IPS DF 6.9 (cell line): ENCODE measurements at regions not wholly inside any gene's neighbourhood (a gene's known extent, or its start where the extent isn't known, plus 50 kb on each side); places are given as distances from the start of the nearest gene placed in this dataset.
"Not testable (repeated sequence)": the region's sequence is repeated elsewhere in the genome, so short reads cannot be mapped to it uniquely, and the experiment has no call there.

Experiments used
- DNase-seq: peaks from one replicate; pipeline ENCODE4 v3.0.0-alpha.2; 2013; ENCODE audit warnings: low read depth, low spot score
- H3K27ac ChIP-seq: one replicate; pipeline ENCODE4 v1.5.1; 2013; ENCODE audit warnings: low read length, control low read depth
- H3K27me3 ChIP-seq: 2 replicates; pipeline ENCODE4 v1.6.1; 2013; ENCODE audit warnings: mild to moderate bottlenecking, low read length; ENCODE audit not compliant: control insufficient read depth, insufficient read depth
- H3K36me3 ChIP-seq: 2 replicates; pipeline ENCODE4 v1.6.1; 2013; ENCODE audit warnings: low read length; ENCODE audit not compliant: control insufficient read depth, insufficient read depth
- H3K4me1 ChIP-seq: 2 replicates; pipeline ENCODE4 v1.6.1; 2013; ENCODE audit warnings: low read length; ENCODE audit not compliant: control insufficient read depth, insufficient read depth
- H3K4me3 ChIP-seq: 2 replicates; pipeline ENCODE4 v1.5.1; 2013; ENCODE audit warnings: mild to moderate bottlenecking, low read length
- H3K9me3 ChIP-seq: 2 replicates; pipeline ENCODE4 v1.6.1; 2013; ENCODE audit warnings: low read length, inconsistent platforms; ENCODE audit not compliant: control insufficient read depth, insufficient read depth
- WGBS: extraction: QIAGEN DNeasy Blood & Tissue Kit; methylation state at CpG from one replicate; pipeline ENCODE4 v1.1.7; 2013; ENCODE audit warnings: mixed read lengths, missing lambda C conversion rate; ENCODE audit not compliant: insufficient read length, insufficient coverage; 5-methylcytosine and 5-hydroxymethylcytosine counted together

DNA sequence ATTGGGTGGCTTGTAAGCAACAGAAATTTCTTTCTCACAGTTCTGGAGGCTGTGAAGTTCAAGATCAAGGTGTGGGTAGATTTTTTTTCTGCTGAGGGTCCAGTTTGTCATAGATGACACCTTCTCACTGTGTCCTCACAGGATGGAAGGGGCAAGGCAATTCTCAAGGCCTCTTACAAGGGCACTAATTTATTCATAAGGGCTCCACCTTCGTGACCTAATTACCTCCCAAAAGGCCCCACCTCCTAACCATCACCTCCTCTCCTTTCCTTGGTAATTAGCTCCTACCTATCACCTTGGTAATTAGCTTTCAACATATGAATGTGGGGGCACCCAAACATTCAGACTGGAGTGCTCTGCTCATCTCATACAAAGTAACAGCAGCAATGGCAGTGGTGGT is 92.3 kb upstream of the CD44 start:
- Histone ChIP-seq H3K9me3 (no peaks in the 10 kb centered on the region), H3K36me3 (no peaks in the 10 kb centered on the region), H3K27ac (no peak overlapping the region), H3K4me3 (no peak overlapping the region), H3K4me1 (no peaks in the 10 kb centered on the region), H3K27me3 (no peaks in the 10 kb centered on the region)
- no CpG with 5 or more reads among the region's 1 CpG for WGBS
- DNase-seq = no peak

DNA sequence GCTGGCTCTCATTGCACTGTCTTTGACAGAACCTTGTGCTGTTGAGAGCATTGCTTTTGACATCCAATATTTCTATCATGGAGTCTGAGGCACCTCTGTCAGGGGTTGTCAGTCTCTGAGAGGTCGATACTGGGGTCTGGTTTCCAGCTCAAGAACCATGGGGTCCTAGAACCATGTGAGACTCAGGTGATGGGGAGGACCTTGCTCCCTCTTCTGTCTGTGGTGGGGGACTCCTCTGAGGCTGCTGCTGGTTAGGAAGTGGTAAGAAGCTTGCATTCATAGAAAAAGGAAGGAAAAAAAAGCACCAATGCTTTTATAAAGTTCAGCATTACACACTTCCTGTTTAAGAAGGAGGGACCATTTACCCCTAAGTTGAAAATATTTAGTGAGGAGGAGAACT is 91.8 kb upstream of the CD44 start:
- H3K4me1 ChIP-seq = no peaks in the 10 kb centered on the region
- H3K27me3 ChIP-seq = no peaks in the 10 kb centered on the region
- no CpG with 5 or more reads among the region's 1 CpG for WGBS
- H3K4me3 ChIP-seq = no peak overlapping the region
- DNase-seq = no peak
- H3K27ac ChIP-seq = no peak overlapping the region
- H3K9me3 ChIP-seq = no peaks in the 10 kb centered on the region
- H3K36me3 ChIP-seq = no peaks in the 10 kb centered on the region

DNA sequence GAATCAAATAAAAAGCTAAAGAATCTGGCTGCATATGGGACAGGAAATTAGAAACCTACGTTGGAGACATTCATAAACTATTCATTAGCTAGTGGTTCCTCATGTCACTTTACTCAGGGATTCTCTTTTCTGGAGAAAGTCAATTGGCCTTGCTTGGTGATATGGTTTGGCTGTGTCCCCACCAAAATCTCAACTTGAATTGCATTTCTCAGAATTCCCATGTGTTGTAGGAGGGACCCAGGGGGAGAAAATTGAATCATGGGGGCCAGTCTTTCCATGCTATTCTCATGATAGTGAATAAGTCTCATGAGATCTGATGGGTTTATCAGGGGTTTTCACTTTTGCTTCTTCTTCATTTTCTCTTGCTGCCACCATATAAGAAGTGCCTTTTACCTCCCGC is 91.2 kb upstream of the CD44 start:
- Histone ChIP-seq H3K27ac (no peak overlapping the region), H3K9me3 (no peaks in the 10 kb centered on the region), H3K4me3 (no peak overlapping the region), H3K27me3 (no peaks in the 10 kb centered on the region), H3K36me3 (no peaks in the 10 kb centered on the region), H3K4me1 (no peaks in the 10 kb centered on the region)
- DNase-seq = no peak
- no CpG with 5 or more reads among the region's 2 CpGs for WGBS

DNA sequence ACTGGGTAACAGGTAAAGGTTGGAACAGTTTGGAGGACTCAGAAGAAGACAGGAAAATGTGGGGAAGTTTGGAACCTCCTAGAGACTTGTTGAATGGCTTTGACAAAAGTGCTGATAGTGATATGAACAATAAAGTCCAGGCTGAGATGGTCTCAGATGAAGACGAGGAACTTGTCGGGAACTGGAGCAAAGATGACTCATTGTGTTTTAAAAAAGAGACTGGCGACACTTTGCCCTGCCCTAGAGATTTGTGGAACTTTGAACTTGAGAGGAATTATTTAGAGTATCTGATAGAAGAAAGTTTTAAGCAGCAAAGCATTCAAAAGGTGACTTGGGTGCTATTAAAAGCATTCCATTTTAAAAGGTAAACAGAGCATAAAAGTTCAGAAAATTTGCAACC is 90.6 kb upstream of the CD44 start:
- H3K4me1 ChIP-seq, H3K9me3 ChIP-seq, DNase-seq, H3K27me3 ChIP-seq, H3K4me3 ChIP-seq, H3K36me3 ChIP-seq, H3K27ac ChIP-seq: not testable (repeated sequence)
- WGBS = no CpG with 5 or more reads among the region's 3 CpGs

DNA sequence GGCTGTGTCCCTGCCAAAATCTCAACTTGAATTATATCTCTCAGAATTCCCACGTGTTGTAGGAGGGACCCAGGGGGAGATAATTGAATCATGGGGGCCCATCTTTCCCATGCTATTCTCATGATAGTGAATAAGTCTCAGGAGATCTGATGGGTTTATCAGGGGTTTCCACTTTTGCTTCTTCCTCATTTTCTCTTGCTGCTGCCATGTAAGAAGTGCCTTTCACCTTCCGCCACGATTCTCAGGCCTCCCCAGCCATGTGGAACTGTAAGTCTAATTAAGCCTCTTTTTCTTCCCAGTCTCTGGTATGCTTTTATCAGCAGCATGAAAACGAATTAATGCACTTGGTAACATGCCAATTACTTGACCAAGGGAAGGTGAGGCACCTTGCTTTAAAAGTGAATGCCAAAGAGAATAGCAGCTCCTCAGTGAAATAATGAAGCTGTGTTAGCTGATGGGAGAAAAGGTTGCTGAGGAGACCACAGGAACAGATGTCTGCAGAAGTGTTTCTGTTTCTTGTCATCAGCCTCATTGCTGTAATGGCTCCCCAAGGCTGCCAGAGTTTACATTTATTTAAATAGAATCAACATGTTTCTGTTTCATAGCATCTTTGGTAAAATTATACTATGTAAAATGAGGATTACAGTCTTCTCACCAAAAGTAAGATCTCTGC is 89.0 kb upstream of the CD44 start:
- no peak for DNase-seq
- Histone ChIP-seq H3K27ac (no peak overlapping the region), H3K4me1 (no peaks in the 10 kb centered on the region), H3K27me3 (no peaks in the 10 kb centered on the region), H3K4me3 (no peak overlapping the region), H3K9me3 (no peaks in the 10 kb centered on the region), H3K36me3 (no peaks in the 10 kb centered on the region)
- no CpG with 5 or more reads among the region's 4 CpGs for WGBS

DNA sequence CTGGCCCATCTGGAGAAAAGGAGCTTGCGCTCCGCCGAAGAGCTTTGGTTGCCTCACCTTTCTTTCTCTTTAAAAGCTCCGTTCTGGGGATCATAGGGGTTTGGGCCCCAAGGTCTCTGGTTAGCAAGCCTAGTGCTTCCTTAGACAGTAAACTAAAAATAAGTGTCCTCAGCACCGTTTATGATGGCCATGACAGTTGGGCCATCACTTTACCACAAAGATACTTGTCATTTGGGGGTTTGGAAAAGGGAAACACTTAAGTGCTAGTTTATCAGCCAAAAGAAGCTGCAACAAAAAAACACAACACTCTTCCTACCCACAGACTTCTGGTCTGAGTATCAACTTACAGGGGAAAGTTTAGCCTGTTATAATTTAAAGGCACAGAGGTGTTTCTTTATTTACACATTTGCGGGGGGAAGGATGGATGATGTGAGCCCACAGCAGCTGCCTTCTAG is 88.4 kb upstream of the CD44 start:
- WGBS = no CpG with 5 or more reads among the region's 6 CpGs
- H3K4me3 ChIP-seq = no peak overlapping the region
- no peaks in the 10 kb centered on the region for H3K36me3 ChIP-seq
- no peaks in the 10 kb centered on the region for H3K9me3 ChIP-seq
- no peak for DNase-seq
- no peaks in the 10 kb centered on the region for H3K27me3 ChIP-seq
- no peaks in the 10 kb centered on the region for H3K4me1 ChIP-seq
- H3K27ac ChIP-seq = no peak overlapping the region

DNA sequence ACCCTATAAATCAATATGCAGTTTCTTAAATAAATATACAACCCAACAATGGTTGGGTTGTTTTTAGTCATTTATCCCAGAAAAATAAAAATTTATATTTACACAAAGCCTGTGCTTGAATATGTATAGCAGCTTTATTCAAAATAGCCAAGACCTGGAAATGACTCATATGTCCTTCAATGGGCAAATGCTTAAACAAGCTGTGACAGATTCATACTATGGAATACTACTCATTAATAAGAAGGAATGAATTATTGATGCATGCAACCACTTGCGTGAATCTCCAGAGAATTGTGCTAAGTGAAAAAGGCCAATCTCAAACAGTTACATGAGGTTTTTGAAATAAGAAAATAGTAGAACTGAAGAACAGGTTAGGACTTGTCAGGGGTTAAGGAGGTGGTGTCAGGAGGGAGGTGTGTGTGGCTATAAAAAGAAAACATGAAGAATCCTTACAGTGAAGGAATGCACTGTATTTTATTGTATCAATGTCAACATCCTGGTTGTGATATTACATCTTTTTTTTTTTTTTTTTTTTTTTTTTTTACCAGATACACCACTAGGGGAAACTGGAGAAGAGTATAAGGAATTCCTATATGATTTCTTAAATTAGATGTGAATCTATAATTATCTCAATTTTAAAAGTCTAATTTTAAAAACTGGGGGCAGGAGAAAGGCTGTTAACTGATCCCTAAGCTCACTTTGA is 82.4 kb upstream of the CD44 start:
- Histone ChIP-seq H3K9me3 (no peaks in the 10 kb centered on the region), H3K4me1 (no peaks in the 10 kb centered on the region; the same call in 1 of the 2 replicates), H3K27me3 (no peaks in the 10 kb centered on the region), H3K36me3 (no peaks in the 10 kb centered on the region), H3K27ac (no peak overlapping the region), H3K4me3 (no peak overlapping the region)
- WGBS = no CpG with 5 or more reads among the region's 1 CpG
- DNase-seq = no peak

DNA sequence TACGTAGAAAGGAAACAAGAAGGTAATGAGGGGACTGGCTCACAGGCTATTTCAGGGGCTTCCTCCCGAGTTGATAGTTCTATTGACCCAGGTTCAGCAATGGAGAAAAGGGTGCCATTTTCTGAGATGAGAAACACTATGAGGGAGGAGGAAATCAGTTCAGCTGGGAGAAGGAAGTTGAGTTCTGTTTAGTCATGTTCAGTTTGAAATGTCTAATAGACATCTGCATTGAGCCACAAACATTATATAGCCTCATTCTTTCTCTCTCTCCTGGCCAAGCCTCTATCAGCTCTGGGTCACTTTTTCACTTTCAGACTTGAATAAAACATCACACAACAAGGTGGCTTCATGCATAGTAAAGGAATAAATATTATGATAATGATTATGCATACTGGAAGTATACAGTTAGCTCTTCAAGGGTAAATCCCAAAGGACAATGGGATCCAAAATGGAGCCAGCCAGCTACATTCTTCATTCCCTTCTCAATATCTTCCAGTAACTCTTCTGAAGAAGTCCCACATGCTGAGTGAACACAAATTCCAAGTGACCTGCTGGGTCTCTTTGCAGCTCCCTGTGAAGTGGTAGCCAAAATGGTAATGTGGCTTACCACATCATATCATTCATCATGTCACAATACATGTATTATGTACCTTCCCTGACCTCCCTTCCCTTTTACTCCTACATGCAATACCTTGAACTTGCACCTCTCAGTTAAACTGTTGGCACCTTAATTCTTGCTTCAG is 80.9 kb upstream of the CD44 start:
- WGBS = no CpG with 5 or more reads among the region's 2 CpGs
- no peak overlapping the region for H3K27ac ChIP-seq
- H3K9me3 ChIP-seq = no peaks in the 10 kb centered on the region
- no peak overlapping the region for H3K4me3 ChIP-seq
- H3K36me3 ChIP-seq = no peaks in the 10 kb centered on the region
- H3K4me1 ChIP-seq = no peaks in the 10 kb centered on the region; the same call in 1 of the 2 replicates
- H3K27me3 ChIP-seq = no peaks in the 10 kb centered on the region
- DNase-seq = no peak

DNA sequence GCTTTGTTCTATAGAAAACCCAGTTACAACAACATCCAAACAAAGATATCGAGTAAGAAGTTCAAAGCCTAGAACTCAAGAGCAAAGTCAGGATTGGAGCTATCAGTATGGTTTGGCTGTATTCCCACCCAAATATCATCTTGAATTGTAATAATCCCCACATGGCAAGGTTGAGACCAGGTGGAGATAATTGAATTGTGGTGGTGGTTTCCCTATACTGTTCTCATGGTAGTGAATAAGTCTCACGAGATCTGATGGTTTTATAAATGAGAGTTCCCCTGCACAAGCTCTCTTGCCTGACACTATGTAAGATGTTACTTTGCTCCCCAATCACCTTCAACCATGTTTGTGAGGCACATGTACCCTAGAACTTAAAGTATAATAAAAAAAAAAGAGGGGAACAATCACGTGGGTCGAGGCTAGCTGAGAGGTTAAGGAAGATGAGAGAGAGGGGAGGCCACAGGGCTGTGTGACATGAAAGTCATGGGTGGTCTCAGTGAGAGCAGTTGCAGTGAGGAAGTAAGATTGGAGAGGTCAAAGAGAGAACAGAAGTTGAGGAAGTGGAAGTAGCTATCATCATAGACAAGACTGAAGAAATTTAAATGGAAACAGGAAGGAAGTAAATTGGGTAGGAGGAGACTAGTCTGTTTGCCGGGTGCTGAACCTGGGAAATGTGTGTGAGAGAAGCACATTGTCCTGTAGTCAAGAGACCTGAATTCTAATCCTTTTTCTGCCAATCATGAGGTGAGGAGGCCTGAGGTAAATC is 80.1 kb upstream of the CD44 start:
- no CpG with 5 or more reads among the region's 5 CpGs for WGBS
- no peaks in the 10 kb centered on the region; the same call in 1 of the 2 replicates for H3K4me1 ChIP-seq
- no peak for DNase-seq

More for the DNA sequence above, 80.1 kb upstream of the CD44 start:
- H3K9me3 ChIP-seq = no peaks in the 10 kb centered on the region
- H3K36me3 ChIP-seq = no peaks in the 10 kb centered on the region
- no peaks in the 10 kb centered on the region for H3K27me3 ChIP-seq
- no peak overlapping the region for H3K27ac ChIP-seq
- no peak overlapping the region for H3K4me3 ChIP-seq
